Endothelial cell of umbilical vein (primary cell): ENCODE measurements at regions not wholly inside any gene's neighbourhood (a gene's known extent, or its start where the extent isn't known, plus 50 kb on each side); places are given as distances from the start of the nearest gene placed in this dataset.

Experiments used
- BruUV-seq: library from RNA; stranded (reverse); fragments of 400-500 nt; replicated peaks from 2 replicates; lab custom pipeline; 2021; lab: Mats Ljungman, UMichigan
- CTCF ChIA-PET: fragments of 300-600, 350-600 bp; sonication (Branson Sonifier 250); formaldehyde crosslinking; loops from one replicate; lab custom pipeline; 2021; ENCODE audit warnings: antibody characterized with exemption, inconsistent platforms; lab: Charles Lee
- POLR2A ChIA-PET: fragments of 300-600, 350-600 bp; sonication (Branson Sonifier 250); formaldehyde crosslinking; loops from one replicate; lab custom pipeline; 2021; ENCODE audit warnings: antibody characterized with exemption, inconsistent platforms; lab: Charles Lee
- DNase-seq: peaks from one replicate; pipeline ENCODE4 v3.0.0-alpha.2; 2011; ENCODE audit warnings: low read depth, low spot score
- FAIRE-seq: peaks from 2 replicates; lab custom pipeline; 2011; peaks lifted over from hg19 to GRCh38; lab: Jason Lieb, UNC
- H2AFZ ChIP-seq: 2 replicates; pipeline ENCODE4 v1.6.0; 2012; ENCODE audit warnings: low read depth, low read length, control low read depth, inconsistent platforms
- H3K27ac ChIP-seq: 2 replicates; pipeline ENCODE4 v1.5.1; 2011; ENCODE audit warnings: low read depth, mild to moderate bottlenecking, control low read depth, low read length, moderate library complexity; ENCODE audit not compliant: insufficient read depth
- H3K27me3 ChIP-seq, 2 experiments: 2 replicates each; pipeline versions ENCODE4 v1.6.0 to v1.6.1; 2011; ENCODE audit warnings: low read length in 2 of 2, mixed read lengths in 1 of 2; ENCODE audit not compliant: control insufficient read depth in 2 of 2, insufficient read depth in 2 of 2
- H3K36me3 ChIP-seq, 2 experiments: 2 replicates in 1 of 2; 3 replicates in 1 of 2; pipeline ENCODE4 v1.5.1; 2011; ENCODE audit warnings: low read length in 2 of 2, mild to moderate bottlenecking in 1 of 2, moderate library complexity in 1 of 2; ENCODE audit not compliant: control insufficient read depth in 2 of 2, insufficient read depth in 2 of 2; ENCODE audit errors: extremely low read depth in 1 of 2
- H3K4me1 ChIP-seq: 3 replicates; pipeline ENCODE4 v1.5.1; 2011; ENCODE audit warnings: mild to moderate bottlenecking, low read length; ENCODE audit not compliant: control insufficient read depth, insufficient read depth; ENCODE audit errors: extremely low read depth
- H3K4me2 ChIP-seq: 2 replicates; pipeline ENCODE4 v1.6.1; 2011; ENCODE audit warnings: low read length, control low read depth, mixed read lengths; ENCODE audit not compliant: insufficient read depth
- H3K4me3 ChIP-seq, 3 experiments: fragments of 200-600 bp in 1 of 3; sonication (generic), shearing (Covaris generic) in 1 of 3; replicated peaks in 1 of 3; 2 replicates each; pipeline ENCODE4 v1.5.1; 2011 to 2016; ENCODE audit warnings: control low read depth in 3 of 3, low read length in 3 of 3, mild to moderate bottlenecking in 2 of 3, inconsistent platforms in 1 of 3, low read depth in 1 of 3, moderate library complexity in 1 of 3; ENCODE audit not compliant: insufficient read depth in 1 of 3
- H3K79me2 ChIP-seq: 2 replicates; pipeline ENCODE4 v1.6.0; 2012; ENCODE audit warnings: low read length, inconsistent platforms; ENCODE audit not compliant: control insufficient read depth, insufficient read depth
- H3K9ac ChIP-seq: replicated peaks from 2 replicates; pipeline ENCODE3; 2011; ENCODE audit warnings: low read length, control low read depth; ENCODE audit not compliant: insufficient read depth; ENCODE audit errors: extremely low read depth
- H3K9me1 ChIP-seq: replicated peaks from 3 replicates; pipeline ENCODE4 v1.6.0; 2011; ENCODE audit warnings: mild to moderate bottlenecking, low read length; ENCODE audit not compliant: control insufficient read depth, insufficient read depth; ENCODE audit errors: extremely low read depth
- H3K9me3 ChIP-seq: replicated peaks from 2 replicates; pipeline ENCODE4 v1.5.1; 2012; ENCODE audit warnings: low read length, inconsistent platforms; ENCODE audit not compliant: control insufficient read depth, insufficient read depth
- H4K20me1 ChIP-seq: replicated peaks from 2 replicates; pipeline ENCODE3; 2011; ENCODE audit warnings: mild to moderate bottlenecking, low read length; ENCODE audit not compliant: control insufficient read depth, insufficient read depth; ENCODE audit errors: extremely low read depth
- EZH2 ChIP-seq: IDR thresholded peaks from 2 replicates; pipeline ENCODE4 v1.6.1; 2012; ENCODE audit warnings: borderline replicate concordance, low read depth, mild to moderate bottlenecking, moderate library complexity, low read length, inconsistent platforms; ENCODE audit not compliant: severe bottlenecking
- FOS ChIP-seq: IDR thresholded peaks from 2 replicates; pipeline ENCODE4 v1.6.1; 2011; ENCODE audit warnings: mild to moderate bottlenecking, low read length, moderate library complexity, borderline replicate concordance; ENCODE audit not compliant: insufficient read depth
- GATA2 ChIP-seq: IDR thresholded peaks from 2 replicates; pipeline ENCODE4 v1.7.0; 2011; ENCODE audit warnings: low read depth, mild to moderate bottlenecking, moderate library complexity, mixed read lengths, low read length; ENCODE audit not compliant: insufficient read length, insufficient read depth
- JUN ChIP-seq: IDR thresholded peaks from 2 replicates; pipeline ENCODE4 v1.6.1; 2011; ENCODE audit warnings: borderline replicate concordance, low read depth; ENCODE audit not compliant: insufficient read length, insufficient read depth
- MYC ChIP-seq: IDR thresholded peaks from one replicate; pipeline ENCODE4 v1.6.1; 2011; ENCODE audit warnings: mild to moderate bottlenecking, low read depth, low read length
- POLR2A ChIP-seq: IDR thresholded peaks from 2 replicates; pipeline ENCODE4 v1.6.1; 2012; ENCODE audit warnings: low read depth, mild to moderate bottlenecking, control low read depth, low read length
- POLR2AphosphoS5 ChIP-seq: IDR thresholded peaks from 2 replicates; pipeline ENCODE4 v1.6.1; 2012; ENCODE audit warnings: low read depth, mild to moderate bottlenecking, control low read depth, low read length, moderate library complexity; ENCODE audit not compliant: insufficient read depth
- dilution Hi-C: fragments of 300-500 bp; cut with MboI; formaldehyde crosslinking; loops from one replicate; pipeline ENCODE4 v1.15.0; 2019; ENCODE audit warnings: low sequenced_read_pairs; ENCODE audit not compliant: extremely low pct_ligation_motif_present
- intact Hi-C: fragments of 100-400 bp; cut with micrococcal nuclease; formaldehyde crosslinking; loops from one replicate; pipeline ENCODE4 v1.10.0; 2022
- TF ChIP-seq, protein P1 (sequence below), 2 donors: IDR thresholded peaks; 1 replicate in 1 of 2; 2 replicates in 1 of 2; pipeline ENCODE4 v1.5.1; 2011; ENCODE audit warnings: low read length in 2 of 2, mild to moderate bottlenecking in 2 of 2, moderate library complexity in 2 of 2, control low read depth in 1 of 2, inconsistent platforms in 1 of 2, low read depth in 1 of 2; ENCODE audit not compliant: insufficient read depth in 1 of 2; ENCODE audit errors: extremely low read depth in 1 of 2
- TF ChIP-seq, protein P2 (sequence below): IDR thresholded peaks from 2 replicates; pipeline ENCODE4 v1.6.1; 2011; ENCODE audit not compliant: insufficient read depth, insufficient read length

DNA sequence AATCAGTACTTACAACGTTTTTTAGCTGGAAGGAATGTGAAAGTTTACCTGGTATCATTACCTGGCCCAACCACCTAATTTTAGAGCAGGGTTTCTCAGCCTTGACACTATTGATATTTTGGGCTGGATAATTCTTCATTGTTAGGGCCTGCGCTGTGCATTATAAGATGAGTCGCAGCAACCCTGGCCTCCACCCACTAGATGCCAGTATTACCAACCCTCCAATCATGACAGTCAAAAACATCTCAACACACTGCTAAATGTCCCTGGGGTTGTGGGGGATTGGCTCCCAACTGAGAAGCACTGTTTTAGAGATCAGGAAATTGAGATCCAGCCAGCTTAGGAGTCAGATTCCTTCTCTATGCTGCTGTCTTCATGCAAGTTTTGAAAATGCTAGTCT, 265.3 kb upstream of the TCF4 start:
- intact Hi-C loops: no loop called here
- no peak overlapping the region for H3K4me3 ChIP-seq
- no peak overlapping the region for H2AFZ ChIP-seq
- ChIA-PET CTCF (no interaction called here), POLR2A (no interaction called here)
- TF ChIP-seq JUN (no peak), FOS (no peak), POLR2A (no peak), EZH2 (no peak), MYC (no peak), GATA2 (no peak), POLR2AphosphoS5 (no peak)
- TF ChIP-seq, protein P1, sequence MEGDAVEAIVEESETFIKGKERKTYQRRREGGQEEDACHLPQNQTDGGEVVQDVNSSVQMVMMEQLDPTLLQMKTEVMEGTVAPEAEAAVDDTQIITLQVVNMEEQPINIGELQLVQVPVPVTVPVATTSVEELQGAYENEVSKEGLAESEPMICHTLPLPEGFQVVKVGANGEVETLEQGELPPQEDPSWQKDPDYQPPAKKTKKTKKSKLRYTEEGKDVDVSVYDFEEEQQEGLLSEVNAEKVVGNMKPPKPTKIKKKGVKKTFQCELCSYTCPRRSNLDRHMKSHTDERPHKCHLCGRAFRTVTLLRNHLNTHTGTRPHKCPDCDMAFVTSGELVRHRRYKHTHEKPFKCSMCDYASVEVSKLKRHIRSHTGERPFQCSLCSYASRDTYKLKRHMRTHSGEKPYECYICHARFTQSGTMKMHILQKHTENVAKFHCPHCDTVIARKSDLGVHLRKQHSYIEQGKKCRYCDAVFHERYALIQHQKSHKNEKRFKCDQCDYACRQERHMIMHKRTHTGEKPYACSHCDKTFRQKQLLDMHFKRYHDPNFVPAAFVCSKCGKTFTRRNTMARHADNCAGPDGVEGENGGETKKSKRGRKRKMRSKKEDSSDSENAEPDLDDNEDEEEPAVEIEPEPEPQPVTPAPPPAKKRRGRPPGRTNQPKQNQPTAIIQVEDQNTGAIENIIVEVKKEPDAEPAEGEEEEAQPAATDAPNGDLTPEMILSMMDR (IDR thresholded peaks at IDR 0.05; ENCODE audit: extremely low read depth in 1 of 2, insufficient read depth in 1 of 2, low read depth in 1 of 2, low read length in 2 of 2): no peak
- TF ChIP-seq, protein P2, sequence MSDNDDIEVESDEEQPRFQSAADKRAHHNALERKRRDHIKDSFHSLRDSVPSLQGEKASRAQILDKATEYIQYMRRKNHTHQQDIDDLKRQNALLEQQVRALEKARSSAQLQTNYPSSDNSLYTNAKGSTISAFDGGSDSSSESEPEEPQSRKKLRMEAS: no peak
- no peak for DNase-seq
- FAIRE-seq: no peak
- no peak overlapping the region for H3K4me2 ChIP-seq
- H3K36me3 ChIP-seq: no peaks in the 10 kb centered on the region
- H3K9ac ChIP-seq: no peak overlapping the region
- no TSS peak for BruUV-seq
- no peaks in the 10 kb centered on the region for H3K27me3 ChIP-seq
- no peaks in the 10 kb centered on the region for H4K20me1 ChIP-seq
- H3K27ac ChIP-seq: no peak overlapping the region
- no peaks in the 10 kb centered on the region for H3K9me1 ChIP-seq
- H3K9me3 ChIP-seq: no peaks in the 10 kb centered on the region
- H3K4me1 ChIP-seq: peaks cover 10% of the 10 kb centered on the region
- no peaks in the 10 kb centered on the region for H3K79me2 ChIP-seq
- dilution Hi-C loops: no loop called here
